Stimulated activated CD4-positive, alpha-beta T cell treated with anti-CD3 and anti-CD28 coated beads, Interleukin-1b, Interleukin-23, amount 100 ng/mL, for 4 hours (primary cell): ENCODE measurements at regions not wholly inside any gene's neighbourhood (a gene's known extent, or its start where the extent isn't known, plus 50 kb on each side); places are given as distances from the start of the nearest gene placed in this dataset.
"Not testable (repeated sequence)": the region's sequence is repeated elsewhere in the genome, so short reads cannot be mapped to it uniquely, and the experiment has no call there.

Experiments
- DNase-seq, 2 donors: peaks; one replicate each; pipeline ENCODE4 v3.0.0-alpha.2; 2020; ENCODE audit warnings: low read depth in 2 of 2

GRCh38 chr20:60168963-60169362 is 210.7 kb downstream of the CDH26 start:
- DNase-seq: no peak

- DNase-seq: no peak
Observed at GRCh38 chr20:60170116-60170515, 211.9 kb downstream of the CDH26 start.

GRCh38 chr20:60171313-60171712 is 213.1 kb downstream of the CDH26 start:
- no peak for DNase-seq

GRCh38 chr20:60171738-60172137 is 213.5 kb downstream of the CDH26 start:
- DNase-seq: no peak

- DNase-seq: no peak
Observed at GRCh38 chr20:60172346-60172984, 214.2 kb downstream of the CDH26 start.

- DNase-seq: no peak
Observed at GRCh38 chr20:60177080-60177479, 218.9 kb downstream of the CDH26 start.

GRCh38 chr20:60180986-60181385 is 222.8 kb downstream of the CDH26 start:
- DNase-seq: no peak

GRCh38 chr20:60186412-60186811 is 228.2 kb downstream of the CDH26 start:
- DNase-seq: no peak

- no peak for DNase-seq
Observed at GRCh38 chr20:60187683-60188082, 229.5 kb downstream of the CDH26 start.

- no peak for DNase-seq
Observed at GRCh38 chr20:60191014-60191413, 232.8 kb downstream of the CDH26 start.

GRCh38 chr20:60192326-60192725 is 234.1 kb downstream of the CDH26 start:
- DNase-seq: no peak

GRCh38 chr20:60199132-60199531 is 240.9 kb downstream of the CDH26 start:
- not testable (repeated sequence) for DNase-seq

- DNase-seq: no peak
Observed at GRCh38 chr20:60199866-60200265, 241.6 kb downstream of the CDH26 start.

- no peak for DNase-seq
Observed at GRCh38 chr20:60200305-60200918, 242.2 kb downstream of the CDH26 start.

GRCh38 chr20:60201198-60201835 is 243.1 kb downstream of the CDH26 start:
- DNase-seq: no peak

- no peak for DNase-seq
Observed at GRCh38 chr20:60202046-60202445, 243.8 kb downstream of the CDH26 start.

- DNase-seq: no peak
Observed at GRCh38 chr20:60203451-60203850, 245.2 kb downstream of the CDH26 start.

GRCh38 chr20:60204601-60205000 is 246.4 kb downstream of the CDH26 start:
- DNase-seq: no peak

- DNase-seq: no peak
Observed at GRCh38 chr20:60206259-60206658, 248.0 kb downstream of the CDH26 start.

GRCh38 chr20:60209048-60209447 is 250.8 kb downstream of the CDH26 start:
- DNase-seq: no peak

- DNase-seq: peak; percentile 27 to 39
Observed at GRCh38 chr20:60210779-60211617, 252.8 kb downstream of the CDH26 start.
